ENCODE measurements at regions not wholly inside any gene's neighbourhood (a gene's known extent, or its start where the extent isn't known, plus 50 kb on each side); places are given as distances from the start of the nearest gene placed in this dataset.
"Not testable (repeated sequence)": the region's sequence is repeated elsewhere in the genome, so short reads cannot be mapped to it uniquely, and the experiment has no call there.

DNA sequence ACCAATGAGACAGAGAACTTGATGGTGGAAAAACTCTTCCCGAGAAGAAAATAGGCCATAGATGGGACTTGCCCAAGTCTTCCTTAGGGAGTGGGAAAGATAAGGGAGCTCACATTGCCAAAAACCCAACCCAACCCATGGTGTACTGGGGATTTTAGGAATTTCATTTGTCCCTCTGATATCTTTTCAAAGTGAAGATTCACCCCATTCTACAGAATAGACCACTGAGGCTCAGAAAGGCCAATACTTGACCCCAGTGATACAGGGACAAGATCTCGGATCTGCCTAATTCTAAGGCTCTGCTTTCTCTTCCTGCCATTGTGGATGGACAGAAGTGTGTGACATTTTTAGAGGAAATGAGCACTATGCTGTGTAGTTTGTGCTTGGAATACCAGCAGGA is 159.0 kb downstream of the MYCN start:
- no peak overlapping the region for H3K4me3 ChIP-seq
- 17 to 100% (median 63%) methylated on average over 1 to 2 of the region's 2 CpGs; no CpG with 5 or more reads in 6 of the 10 experiments for WGBS, 10 experiments
- ATAC-seq (replicated peaks in 6 of 8), result no peak
- H3K27ac ChIP-seq, result no peak overlapping the region
- peaks cover 8 to 16% of the 10 kb centered on the region in 2 donors for H3K4me1 ChIP-seq (replicated peaks in 1 of 2)
- in situ Hi-C loops (cut with MboI; ENCODE audit: low pct_unique_long_range_greater_than_20kb in 2 of 9, low sequenced_read_pairs in 9 of 9, unreplicated experiment in 9 of 9), result loop anchor here in 1 of 9 experiments (25.0 kb wide), 1 partner anchor 88 kb away; no protein-coding TSS in a partner anchor

DNA sequence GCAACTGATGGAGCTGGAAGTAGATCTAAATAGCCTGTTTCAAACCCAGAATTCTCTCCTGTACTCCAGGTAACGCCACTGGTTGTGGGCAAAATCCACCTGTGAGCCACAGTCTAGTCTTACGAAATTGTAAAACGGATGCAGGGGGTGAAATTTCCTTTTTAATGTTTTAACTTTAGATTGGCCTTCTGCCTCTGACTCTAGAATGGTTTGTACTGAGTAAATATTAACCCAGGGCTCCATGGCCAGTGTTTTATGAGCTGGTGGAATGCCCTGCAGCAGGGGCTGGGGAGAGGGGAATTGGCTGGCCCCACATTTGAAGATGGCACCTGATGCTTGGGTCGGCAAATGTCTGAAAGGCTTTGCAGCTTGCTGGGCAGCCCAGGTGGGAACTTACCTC is 156.6 kb downstream of the MYCN start:
- Histone ChIP-seq H3K4me3 (no peak overlapping the region), H3K27ac (no peak overlapping the region), H3K4me1 (replicated peaks in 1 of 2) (peaks cover 0 to 16% of the 10 kb centered on the region in 2 donors)
- peak in 1 of 8 experiments; percentile 67 for ATAC-seq (replicated peaks in 6 of 8)
- WGBS, 10 experiments, result 0 to 89% (median 43%) methylated on average over 1 to 4 of the region's 4 CpGs; no CpG with 5 or more reads in 3 of the 10 experiments
- in situ Hi-C loops (cut with MboI; ENCODE audit: low pct_unique_long_range_greater_than_20kb in 2 of 9, low sequenced_read_pairs in 9 of 9, unreplicated experiment in 9 of 9), result loop anchor here in 1 of 9 experiments (25.0 kb wide), 1 partner anchor 90 kb away; no protein-coding TSS in a partner anchor

DNA sequence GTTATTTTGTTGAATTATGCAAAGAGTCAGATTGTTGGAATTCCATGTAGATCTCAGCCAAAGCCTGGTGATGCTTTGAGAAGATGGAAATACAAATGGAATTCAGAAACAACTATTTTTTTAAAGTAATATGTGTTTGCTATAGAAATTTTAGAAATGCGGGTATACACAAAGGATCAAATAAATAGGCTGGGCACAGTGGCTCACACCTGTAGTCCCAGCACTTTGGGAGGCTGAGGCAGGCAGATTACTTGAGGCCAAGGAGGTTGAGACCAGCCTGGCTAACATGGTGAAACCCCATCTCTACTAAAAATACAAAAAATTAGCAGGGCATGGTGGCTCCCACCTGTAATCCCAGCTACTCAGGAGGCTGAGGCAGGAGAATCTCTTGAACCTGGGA is 155.1 kb downstream of the MYCN start:
- in situ Hi-C loops (cut with MboI; ENCODE audit: low pct_unique_long_range_greater_than_20kb in 2 of 9, low sequenced_read_pairs in 9 of 9, unreplicated experiment in 9 of 9), result loop anchor here in 1 of 9 experiments (25.0 kb wide), 1 partner anchor 92 kb away; no protein-coding TSS in a partner anchor
- not testable (repeated sequence) for ATAC-seq (replicated peaks in 6 of 8); H3K27ac ChIP-seq; H3K4me3 ChIP-seq
- H3K4me1 ChIP-seq (replicated peaks in 1 of 2), result peaks cover 6 to 17% of the 10 kb centered on the region in 2 donors
- WGBS, 10 experiments, result 0 to 100% (median 0%) methylated on average over 1 of the region's 1 CpG; no CpG with 5 or more reads in 7 of the 10 experiments

DNA sequence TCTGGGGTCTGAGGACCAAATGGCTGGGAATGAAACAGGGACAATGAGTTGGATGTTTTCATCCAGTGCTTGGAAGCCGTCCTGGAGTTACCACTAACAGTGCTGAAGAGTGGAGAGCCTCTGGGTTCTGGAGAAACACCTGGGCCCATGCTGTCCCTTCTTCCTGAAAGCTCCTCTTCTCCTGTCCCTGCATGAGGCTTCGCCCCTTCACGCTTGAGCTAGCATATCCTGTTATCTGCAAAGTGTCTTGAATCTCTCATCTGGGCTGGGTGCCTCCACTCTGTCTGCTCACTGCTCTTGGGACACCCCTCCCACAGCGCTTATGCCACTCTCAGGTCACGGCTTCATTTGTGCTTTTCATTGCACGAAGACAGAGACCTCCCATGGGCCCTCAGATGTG is 154.5 kb downstream of the MYCN start:
- in situ Hi-C loops (cut with MboI; ENCODE audit: low pct_unique_long_range_greater_than_20kb in 2 of 9, low sequenced_read_pairs in 9 of 9, unreplicated experiment in 9 of 9), result loop anchor here in 1 of 9 experiments (25.0 kb wide), 1 partner anchor 92 kb away; no protein-coding TSS in a partner anchor
- WGBS, 10 experiments, result 0 to 100% (median 90%) methylated on average over 1 to 5 of the region's 6 CpGs; no CpG with 5 or more reads in 3 of the 10 experiments
- peaks cover 6 to 16% of the 10 kb centered on the region in 2 donors for H3K4me1 ChIP-seq (replicated peaks in 1 of 2)
- no peak for ATAC-seq (replicated peaks in 6 of 8)
- no peak overlapping the region for H3K27ac ChIP-seq
- H3K4me3 ChIP-seq, result no peak overlapping the region

DNA sequence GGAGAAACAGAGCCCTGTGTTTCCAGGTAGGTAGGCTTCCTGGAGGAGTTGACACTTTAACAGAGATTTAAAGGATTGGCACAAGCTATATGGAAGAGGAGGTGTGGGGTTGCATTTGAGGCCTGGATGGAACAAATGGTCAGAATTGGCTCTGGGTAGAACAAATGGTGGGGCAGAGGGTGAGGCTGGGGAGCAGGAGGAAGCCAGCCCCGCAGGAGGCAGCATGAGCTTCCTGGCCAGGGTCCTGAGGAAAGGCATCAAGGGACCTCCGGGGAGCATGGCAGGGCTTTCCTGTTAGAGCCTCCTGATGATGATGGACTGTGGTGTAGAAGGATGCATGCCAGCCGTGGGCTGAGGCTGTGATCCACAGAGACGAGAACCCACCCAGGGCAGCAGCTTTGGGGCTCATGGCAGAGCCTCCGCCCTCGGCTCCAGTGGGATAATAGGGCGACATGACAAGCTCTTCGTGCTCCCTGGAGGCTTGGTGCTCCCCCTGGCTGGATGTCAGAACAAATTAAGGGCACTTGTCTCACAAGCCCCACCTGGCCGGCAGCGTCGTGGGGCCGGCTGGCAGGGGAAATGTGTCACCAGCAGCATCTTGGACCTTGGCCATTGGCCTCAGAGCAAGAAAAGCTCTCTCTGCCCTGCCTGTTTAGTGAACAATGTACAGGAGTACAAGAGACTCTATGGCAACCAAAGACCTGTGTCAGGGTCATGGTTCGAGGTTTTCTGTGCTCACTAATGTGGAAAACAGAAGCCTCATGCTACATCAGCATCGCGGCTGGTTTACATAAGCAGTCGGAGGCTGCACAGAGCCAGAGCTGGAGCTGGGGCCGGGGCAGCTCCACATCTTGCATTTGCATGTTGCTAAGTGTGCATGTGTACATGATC is 153.5 kb downstream of the MYCN start:
- no peak overlapping the region for H3K27ac ChIP-seq
- WGBS, 10 experiments, result 0 to 75% (median 39%) methylated on average over 1 to 12 of the region's 17 CpGs; no CpG with 5 or more reads in 4 of the 10 experiments
- ATAC-seq (replicated peaks in 6 of 8), result peak in 5 of 8 experiments; percentile 72 to 95 (median 86)
- in situ Hi-C loops (cut with MboI; ENCODE audit: low pct_unique_long_range_greater_than_20kb in 2 of 9, low sequenced_read_pairs in 9 of 9, unreplicated experiment in 9 of 9), result loop anchor here in 1 of 9 experiments (25.0 kb wide), 1 partner anchor 93 kb away; no protein-coding TSS in a partner anchor
- peaks cover 6 to 16% of the 10 kb centered on the region in 2 donors for H3K4me1 ChIP-seq (replicated peaks in 1 of 2)
- H3K4me3 ChIP-seq, result no peak overlapping the region

DNA sequence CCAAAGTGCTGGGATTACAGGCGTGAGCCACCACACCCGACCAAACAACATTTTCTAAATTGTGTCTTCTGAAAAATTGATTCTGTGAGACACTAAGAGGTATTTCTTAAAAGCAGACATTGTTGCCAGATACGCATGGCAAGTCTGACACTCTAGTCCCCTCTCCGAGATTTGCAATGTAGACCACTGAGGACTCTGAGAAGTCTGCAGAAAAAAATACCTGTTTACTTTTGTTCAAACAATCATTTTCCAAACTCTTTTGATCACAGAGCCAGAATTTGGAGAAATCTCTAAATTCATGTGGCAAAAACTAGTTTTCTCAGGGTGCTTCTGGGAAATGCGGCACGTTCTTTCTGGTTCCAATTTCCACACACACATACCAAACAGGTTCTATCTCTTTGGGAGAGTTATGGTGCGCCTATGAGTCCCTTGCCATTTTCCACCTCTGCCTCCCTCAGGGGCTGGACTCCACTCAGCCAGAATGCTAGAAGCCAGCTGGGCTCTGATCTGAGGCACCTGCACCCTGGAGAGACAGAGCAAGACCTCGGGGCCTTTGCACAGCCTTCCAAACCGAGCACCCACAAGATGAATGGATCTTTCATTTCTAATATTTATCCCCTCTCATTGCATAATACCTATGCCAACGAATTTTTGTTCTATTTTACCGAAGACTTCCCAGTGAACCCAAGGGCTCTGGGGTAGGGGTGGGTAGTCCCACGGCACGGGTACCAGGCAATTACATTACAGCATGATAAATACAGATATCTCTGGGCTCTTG is 152.7 kb downstream of the MYCN start:
- in situ Hi-C loops (cut with MboI; ENCODE audit: low pct_unique_long_range_greater_than_20kb in 2 of 9, low sequenced_read_pairs in 9 of 9, unreplicated experiment in 9 of 9), result loop anchor here in 1 of 9 experiments (25.0 kb wide), 1 partner anchor 94 kb away; no protein-coding TSS in a partner anchor
- Histone ChIP-seq H3K4me1 (replicated peaks in 1 of 2) (peaks cover 6 to 16% of the 10 kb centered on the region in 2 donors), H3K4me3 (no peak overlapping the region), H3K27ac (no peak overlapping the region)
- 0 to 98% (median 74%) methylated on average over 1 to 11 of the region's 13 CpGs for WGBS, 10 experiments
- no peak for ATAC-seq (replicated peaks in 6 of 8)

DNA sequence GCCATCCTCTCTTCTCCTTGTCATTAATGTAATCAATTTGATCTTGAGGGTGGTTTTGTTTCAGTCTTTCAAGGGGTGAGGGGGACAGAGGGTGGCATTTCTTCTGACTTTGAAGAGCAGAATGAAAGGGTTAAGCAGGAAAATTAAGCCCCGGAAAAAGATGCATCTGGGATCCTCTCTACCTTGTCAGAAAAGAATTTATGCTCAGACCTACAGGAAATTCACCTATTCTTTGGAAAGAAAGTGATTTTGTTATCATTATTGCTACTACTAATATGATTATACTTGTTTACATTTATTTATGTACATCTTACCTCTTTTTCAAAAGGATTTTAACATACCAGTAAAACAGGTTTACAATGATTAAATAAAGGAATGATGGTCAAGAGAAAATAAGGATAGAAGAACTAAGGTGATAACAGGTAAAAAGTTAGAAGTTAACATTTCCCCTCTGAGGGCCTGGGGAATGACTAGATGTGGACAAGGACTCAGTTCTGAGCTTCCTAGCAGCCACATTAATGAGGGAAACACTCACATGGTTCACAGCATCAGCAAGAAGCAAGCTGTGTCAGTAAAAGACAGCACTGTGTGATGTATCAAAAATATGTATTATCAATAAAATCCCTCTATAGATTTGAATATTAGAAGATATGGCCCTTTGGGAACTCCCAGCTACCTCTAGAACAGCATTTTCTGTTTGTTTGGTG is 151.4 kb downstream of the MYCN start:
- no peak overlapping the region for H3K4me3 ChIP-seq
- H3K27ac ChIP-seq, result no peak overlapping the region
- 0 to 88% (median 0%) methylated on average over 1 of the region's 1 CpG; no CpG with 5 or more reads in 3 of the 10 experiments for WGBS, 10 experiments
- H3K4me1 ChIP-seq (replicated peaks in 1 of 2), result peaks cover 6 to 16% of the 10 kb centered on the region in 2 donors
- in situ Hi-C loops (cut with MboI; ENCODE audit: low pct_unique_long_range_greater_than_20kb in 2 of 9, low sequenced_read_pairs in 9 of 9, unreplicated experiment in 9 of 9), result loop anchor here in 1 of 9 experiments (25.0 kb wide), 1 partner anchor 96 kb away; no protein-coding TSS in a partner anchor
- no peak for ATAC-seq (replicated peaks in 6 of 8)

DNA sequence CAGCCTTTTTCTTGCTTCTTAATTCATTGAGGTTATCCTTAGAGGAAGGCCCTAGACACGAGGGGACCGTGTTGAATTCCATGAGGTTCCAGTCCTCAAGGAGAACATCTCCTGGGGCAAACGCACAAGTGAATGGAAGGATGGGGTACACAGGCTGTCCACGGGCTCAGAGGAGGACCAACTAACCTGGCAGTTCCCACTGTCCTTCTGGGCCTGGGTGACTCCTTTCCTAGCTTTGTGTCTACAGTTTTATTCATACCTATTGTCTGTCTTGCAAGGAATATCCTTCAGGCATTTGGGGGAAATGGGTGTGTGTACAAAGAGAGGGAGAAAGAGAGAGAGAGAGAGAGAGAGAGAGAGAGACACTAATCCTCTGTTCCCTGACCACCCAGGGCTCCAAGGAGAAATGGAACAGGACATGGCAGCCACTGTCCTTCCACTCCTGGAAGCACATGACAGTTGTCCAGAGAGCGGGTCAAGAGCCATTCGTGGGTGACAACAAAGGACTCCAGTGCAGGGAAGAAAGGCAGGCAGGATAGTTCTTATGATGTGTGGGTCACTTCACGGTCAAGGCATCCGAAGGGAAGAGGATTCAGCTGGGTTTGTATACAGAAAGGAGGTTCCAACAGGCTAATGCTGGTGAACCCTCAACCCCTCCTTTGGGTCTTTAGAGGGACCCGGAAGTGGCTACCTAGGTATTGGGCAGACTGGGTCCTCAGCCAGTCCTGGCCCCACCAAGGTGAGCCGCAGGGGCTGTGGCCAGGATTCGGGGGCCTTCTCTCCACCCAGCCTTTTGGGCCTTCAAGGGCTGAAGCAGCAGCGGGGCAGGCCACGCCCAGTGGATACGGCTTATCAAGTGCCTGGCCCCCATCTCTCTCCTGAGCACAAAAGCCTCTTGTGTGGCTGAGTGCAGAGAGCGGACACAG is 150.6 kb downstream of the MYCN start:
- peaks cover 6 to 16% of the 10 kb centered on the region in 2 donors for H3K4me1 ChIP-seq (replicated peaks in 1 of 2)
- ATAC-seq (replicated peaks in 6 of 8), result peak in 1 of 8 experiments; percentile 31
- 20 to 96% (median 38%) methylated on average over 2 to 7 of the region's 15 CpGs; no CpG with 5 or more reads in 1 of the 10 experiments for WGBS, 10 experiments
- H3K27ac ChIP-seq, result no peak overlapping the region
- in situ Hi-C loops (cut with MboI; ENCODE audit: low pct_unique_long_range_greater_than_20kb in 2 of 9, low sequenced_read_pairs in 9 of 9, unreplicated experiment in 9 of 9), result loop anchor here in 1 of 9 experiments (25.0 kb wide), 1 partner anchor 96 kb away; no protein-coding TSS in a partner anchor
- H3K4me3 ChIP-seq, result no peak overlapping the region

DNA sequence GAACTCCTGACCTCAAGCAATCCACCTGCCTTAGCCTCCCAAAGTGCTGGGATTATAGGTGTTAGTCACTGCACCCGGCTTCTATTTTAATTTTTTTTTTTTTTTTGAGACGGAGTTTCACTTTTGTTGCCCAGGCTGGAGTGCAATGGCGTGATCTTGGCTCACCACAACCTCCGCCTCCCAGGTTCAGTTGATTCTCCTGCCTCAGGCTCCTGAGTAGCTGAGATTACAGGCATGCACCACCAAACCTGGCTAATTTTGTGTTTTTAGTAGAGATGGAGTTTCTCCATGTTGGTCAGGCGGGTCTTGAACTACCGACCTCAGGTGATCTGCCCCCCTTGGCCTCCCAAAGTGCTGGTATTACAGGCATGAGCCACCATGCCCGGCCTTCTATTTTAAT is 149.1 kb downstream of the MYCN start:
- WGBS, 10 experiments, result 0 to 100% (median 92%) methylated on average over 1 to 6 of the region's 7 CpGs; no CpG with 5 or more reads in 3 of the 10 experiments
- not testable (repeated sequence) for ATAC-seq (replicated peaks in 6 of 8); H3K27ac ChIP-seq; H3K4me3 ChIP-seq
- H3K4me1 ChIP-seq (replicated peaks in 1 of 2), result peaks cover 10 to 20% of the 10 kb centered on the region in 2 donors
- in situ Hi-C loops (cut with MboI; ENCODE audit: low pct_unique_long_range_greater_than_20kb in 2 of 9, low sequenced_read_pairs in 9 of 9, unreplicated experiment in 9 of 9), result loop anchor here in 1 of 9 experiments (25.0 kb wide), 1 partner anchor 98 kb away; no protein-coding TSS in a partner anchor

DNA sequence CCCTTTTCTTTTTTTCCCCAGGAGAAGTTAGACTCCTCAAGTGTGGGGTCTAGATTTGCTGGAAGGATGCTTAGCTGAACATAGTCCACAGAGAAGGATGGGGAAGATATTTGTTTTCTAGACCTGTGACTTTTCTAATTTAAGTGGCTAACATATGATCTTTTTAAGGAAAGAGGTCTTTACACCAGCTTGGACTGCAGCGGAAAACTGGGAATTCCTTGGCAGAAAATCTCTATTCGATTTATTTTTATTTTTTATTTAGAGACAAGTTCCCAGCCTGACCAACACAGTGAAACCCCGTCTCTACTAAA is 148.4 kb downstream of the MYCN start:
- no peak overlapping the region for H3K4me3 ChIP-seq
- WGBS, 10 experiments, result 40 to 93% (median 83%) methylated on average over 1 to 3 of the region's 3 CpGs; no CpG with 5 or more reads in 4 of the 10 experiments
- in situ Hi-C loops (cut with MboI; ENCODE audit: low pct_unique_long_range_greater_than_20kb in 2 of 9, low sequenced_read_pairs in 9 of 9, unreplicated experiment in 9 of 9), result loop anchor here in 1 of 9 experiments (25.0 kb wide), 1 partner anchor 99 kb away; no protein-coding TSS in a partner anchor
- no peak for ATAC-seq (replicated peaks in 6 of 8)
- peaks cover 18 to 22% of the 10 kb centered on the region in 2 donors for H3K4me1 ChIP-seq (replicated peaks in 1 of 2)
- no peak overlapping the region for H3K27ac ChIP-seq

All from motor neuron (in vitro differentiated cells).